ENCODE measurements at regions not wholly inside any gene's neighbourhood (a gene's known extent, or its start where the extent isn't known, plus 50 kb on each side); places are given as distances from the start of the nearest gene placed in this dataset.

GRCh38 chr5:30267026-30267425 is 926.5 kb upstream of the CDH6 start:
- H3K27me3 Mint-ChIP-seq, result no peaks in the 10 kb centered on the region
- no peak for DNase-seq
- intact Hi-C loops (cut with micrococcal nuclease), result no loop called here
- H3K9me3 Mint-ChIP-seq, result peaks cover 14% of the 10 kb centered on the region
- H3K27ac Mint-ChIP-seq, result no peak overlapping the region
- CTCF ChIA-PET, result no interaction called here
- no peak overlapping the region for H3K4me3 Mint-ChIP-seq
- no peaks in the 10 kb centered on the region for H3K4me1 Mint-ChIP-seq (ENCODE audit: low read depth)
- POLR2A ChIA-PET, result no interaction called here
- H3K36me3 Mint-ChIP-seq, result no peaks in the 10 kb centered on the region

GRCh38 chr5:30239331-30240022 is 954.0 kb upstream of the CDH6 start:
- DNase-seq, result no peak
- Mint-ChIP-seq H3K36me3 (no peaks in the 10 kb centered on the region), H3K27me3 (no peaks in the 10 kb centered on the region), H3K9me3 (peaks cover 11% of the 10 kb centered on the region), H3K27ac (no peak overlapping the region), H3K4me1 (ENCODE audit: low read depth) (no peaks in the 10 kb centered on the region), H3K4me3 (no peak overlapping the region)
- CTCF ChIA-PET, result no interaction called here
- intact Hi-C loops (cut with micrococcal nuclease), result no loop called here
- POLR2A ChIA-PET, result no interaction called here

- intact Hi-C loops (cut with micrococcal nuclease), result no loop called here
Measured at GRCh38 chr5:30237189-30237588, 956.3 kb upstream of the CDH6 start.

GRCh38 chr5:30209755-30210154 is 983.7 kb upstream of the CDH6 start:
- Mint-ChIP-seq H3K4me3 (no peak overlapping the region), H3K4me1 (ENCODE audit: low read depth) (no peaks in the 10 kb centered on the region), H3K9me3 (peaks cover 31% of the 10 kb centered on the region), H3K27ac (no peak overlapping the region), H3K27me3 (no peaks in the 10 kb centered on the region), H3K36me3 (no peaks in the 10 kb centered on the region)
- intact Hi-C loops (cut with micrococcal nuclease), result no loop called here
- CTCF ChIA-PET, result no interaction called here
- POLR2A ChIA-PET, result no interaction called here
- no peak for DNase-seq

More at GRCh38 chr5:30237189-30237588, 956.3 kb upstream of the CDH6 start:
- Mint-ChIP-seq H3K27ac (no peak overlapping the region), H3K9me3 (peaks cover 19% of the 10 kb centered on the region), H3K27me3 (no peaks in the 10 kb centered on the region), H3K4me1 (ENCODE audit: low read depth) (no peaks in the 10 kb centered on the region), H3K4me3 (no peak overlapping the region), H3K36me3 (no peaks in the 10 kb centered on the region)
- POLR2A ChIA-PET, result no interaction called here
- no peak for DNase-seq
- CTCF ChIA-PET, result no interaction called here

GRCh38 chr5:30197662-30198061 is 995.8 kb upstream of the CDH6 start:
- peaks cover 10% of the 10 kb centered on the region for H3K9me3 Mint-ChIP-seq
- POLR2A ChIA-PET, result no interaction called here
- H3K4me3 Mint-ChIP-seq, result no peak overlapping the region
- no peaks in the 10 kb centered on the region for H3K27me3 Mint-ChIP-seq
- CTCF ChIA-PET, result no interaction called here
- intact Hi-C loops (cut with micrococcal nuclease), result no loop called here
- H3K27ac Mint-ChIP-seq, result no peak overlapping the region
- DNase-seq, result no peak
- H3K36me3 Mint-ChIP-seq, result no peaks in the 10 kb centered on the region
- no peaks in the 10 kb centered on the region for H3K4me1 Mint-ChIP-seq (ENCODE audit: low read depth)

- Mint-ChIP-seq H3K27me3 (no peaks in the 10 kb centered on the region), H3K36me3 (no peaks in the 10 kb centered on the region), H3K9me3 (peaks cover 7% of the 10 kb centered on the region), H3K4me3 (no peak overlapping the region), H3K4me1 (ENCODE audit: low read depth) (no peaks in the 10 kb centered on the region), H3K27ac (no peak overlapping the region)
- no peak for DNase-seq
- POLR2A ChIA-PET, result no interaction called here
- intact Hi-C loops (cut with micrococcal nuclease), result no loop called here
- CTCF ChIA-PET, result no interaction called here
Measured at GRCh38 chr5:30195036-30195435, 998.5 kb upstream of the CDH6 start.

- no peak overlapping the region for H3K27ac Mint-ChIP-seq
- H3K4me1 Mint-ChIP-seq (ENCODE audit: low read depth), result no peaks in the 10 kb centered on the region
- POLR2A ChIA-PET, result no interaction called here
- H3K4me3 Mint-ChIP-seq, result no peak overlapping the region
- intact Hi-C loops (cut with micrococcal nuclease), result no loop called here
- H3K36me3 Mint-ChIP-seq, result no peaks in the 10 kb centered on the region
- no peaks in the 10 kb centered on the region for H3K27me3 Mint-ChIP-seq
- H3K9me3 Mint-ChIP-seq, result peaks cover 7% of the 10 kb centered on the region
- DNase-seq, result no peak
- CTCF ChIA-PET, result no interaction called here
Measured at GRCh38 chr5:30194595-30194994, 998.9 kb upstream of the CDH6 start.

GRCh38 chr5:30183795-30184194 is 1009.7 kb upstream of the CDH6 start:
- H3K36me3 Mint-ChIP-seq, result no peaks in the 10 kb centered on the region
- ChIA-PET CTCF (no interaction called here), POLR2A (no interaction called here)
- peaks cover 21% of the 10 kb centered on the region for H3K9me3 Mint-ChIP-seq
- no peak for DNase-seq
- no peaks in the 10 kb centered on the region for H3K4me1 Mint-ChIP-seq (ENCODE audit: low read depth)
- H3K4me3 Mint-ChIP-seq, result no peak overlapping the region
- no peaks in the 10 kb centered on the region for H3K27me3 Mint-ChIP-seq
- no peak overlapping the region for H3K27ac Mint-ChIP-seq
- intact Hi-C loops (cut with micrococcal nuclease), result no loop called here

GRCh38 chr5:30156156-30156555 is 1037.3 kb upstream of the CDH6 start:
- Mint-ChIP-seq H3K4me3 (no peak overlapping the region), H3K27me3 (no peaks in the 10 kb centered on the region), H3K9me3 (peaks cover 23% of the 10 kb centered on the region), H3K36me3 (no peaks in the 10 kb centered on the region), H3K4me1 (ENCODE audit: low read depth) (no peaks in the 10 kb centered on the region), H3K27ac (no peak overlapping the region)
- intact Hi-C loops (cut with micrococcal nuclease), result no loop called here
- POLR2A ChIA-PET, result no interaction called here
- DNase-seq, result no peak
- CTCF ChIA-PET, result no interaction called here

- Mint-ChIP-seq H3K27me3 (no peaks in the 10 kb centered on the region), H3K36me3 (no peaks in the 10 kb centered on the region), H3K9me3 (peaks cover 19% of the 10 kb centered on the region), H3K4me1 (ENCODE audit: low read depth) (no peaks in the 10 kb centered on the region), H3K4me3 (no peak overlapping the region), H3K27ac (no peak overlapping the region)
- POLR2A ChIA-PET, result no interaction called here
- CTCF ChIA-PET, result no interaction called here
- DNase-seq, result no peak
- intact Hi-C loops (cut with micrococcal nuclease), result no loop called here
Measured at GRCh38 chr5:30152431-30152830, 1041.1 kb upstream of the CDH6 start.

GRCh38 chr5:30150231-30150630 is 1043.3 kb upstream of the CDH6 start:
- no peaks in the 10 kb centered on the region for H3K36me3 Mint-ChIP-seq
- no peak overlapping the region for H3K4me3 Mint-ChIP-seq
- H3K27me3 Mint-ChIP-seq, result no peaks in the 10 kb centered on the region
- H3K4me1 Mint-ChIP-seq (ENCODE audit: low read depth), result no peaks in the 10 kb centered on the region
- ChIA-PET POLR2A (no interaction called here), CTCF (no interaction called here)
- DNase-seq, result no peak
- intact Hi-C loops (cut with micrococcal nuclease), result no loop called here
- peaks cover 12% of the 10 kb centered on the region for H3K9me3 Mint-ChIP-seq
- no peak overlapping the region for H3K27ac Mint-ChIP-seq

- Mint-ChIP-seq H3K4me3 (no peak overlapping the region), H3K27me3 (no peaks in the 10 kb centered on the region), H3K4me1 (ENCODE audit: low read depth) (no peaks in the 10 kb centered on the region), H3K36me3 (no peaks in the 10 kb centered on the region), H3K9me3 (peaks cover 12% of the 10 kb centered on the region), H3K27ac (no peak overlapping the region)
- ChIA-PET CTCF (no interaction called here), POLR2A (no interaction called here)
- DNase-seq, result no peak
- intact Hi-C loops (cut with micrococcal nuclease), result no loop called here
Measured at GRCh38 chr5:30149526-30149925, 1044.0 kb upstream of the CDH6 start.

- H3K9me3 Mint-ChIP-seq, result peaks cover 18% of the 10 kb centered on the region
- no peak overlapping the region for H3K4me3 Mint-ChIP-seq
- no peaks in the 10 kb centered on the region for H3K27me3 Mint-ChIP-seq
- POLR2A ChIA-PET, result no interaction called here
- no peaks in the 10 kb centered on the region for H3K4me1 Mint-ChIP-seq (ENCODE audit: low read depth)
- H3K27ac Mint-ChIP-seq, result no peak overlapping the region
- CTCF ChIA-PET, result interaction anchor here (0.6 kb wide), 1 partner anchor 56 kb away, joined by 3 read pairs; no protein-coding TSS in a partner anchor
- no peaks in the 10 kb centered on the region for H3K36me3 Mint-ChIP-seq
- intact Hi-C loops (cut with micrococcal nuclease), result no loop called here
- DNase-seq, result no peak
Measured at GRCh38 chr5:30147976-30148375, 1045.5 kb upstream of the CDH6 start.

Measured in activated CD4-positive, alpha-beta memory T cell treated with anti-CD3 and anti-CD28 coated beads for 36 hours (primary cell).